ENCODE measurements at regions not wholly inside any gene's neighbourhood (a gene's known extent, or its start where the extent isn't known, plus 50 kb on each side); places are given as distances from the start of the nearest gene placed in this dataset.

DNA sequence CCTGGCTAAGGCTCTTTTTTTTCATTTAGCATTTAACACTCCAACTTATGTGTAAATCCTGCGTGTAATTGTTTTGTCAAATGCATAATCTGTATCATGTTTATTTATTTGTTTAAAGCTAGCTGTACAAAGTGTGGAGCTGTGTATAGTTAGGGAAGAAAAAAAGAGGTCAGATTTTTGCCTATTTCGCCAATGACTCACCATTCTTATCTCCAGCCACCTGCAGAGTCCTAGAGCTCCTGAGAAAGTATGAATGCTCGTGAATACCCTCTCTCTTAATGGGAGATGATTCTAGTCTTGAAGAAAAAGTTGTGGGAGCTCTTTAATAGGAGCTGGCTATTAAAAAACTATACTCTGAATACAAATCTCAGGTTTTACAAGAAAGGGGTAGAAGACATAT lies 778.8 kb upstream of the SLITRK5 start:
- no peak for TF ChIP-seq NFRKB (IDR thresholded peaks at IDR 0.05)
- no peak for TF ChIP-seq FOXM1 (IDR thresholded peaks at IDR 0.05; ENCODE audit: borderline replicate concordance)
- TF ChIP-seq SP1 (IDR thresholded peaks at IDR 0.05) = no peak
- TF ChIP-seq BHLHE40 (IDR thresholded peaks at IDR 0.05; ENCODE audit: borderline replicate concordance) = no peak
- TF ChIP-seq SUZ12 (IDR thresholded peaks at IDR 0.05) = no peak
- TF ChIP-seq L3MBTL2 (conservative IDR thresholded peaks at IDR 0.05) = no peak
- no peak for TF ChIP-seq LEF1 (IDR thresholded peaks at IDR 0.05; ENCODE audit: borderline replicate concordance)
- TF ChIP-seq ARNT (IDR thresholded peaks at IDR 0.05) = no peak
- TF ChIP-seq ZNF384 (IDR thresholded peaks at IDR 0.05) = no peak
